Large intestine (tissue), 3 donors: ENCODE measurements at regions not wholly inside any gene's neighbourhood (a gene's known extent, or its start where the extent isn't known, plus 50 kb on each side); places are given as distances from the start of the nearest gene placed in this dataset.
A peak's percentile ranks its signal among the peaks of the same experiment; 100 is the strongest.

Experiments
- DNase-seq, 2 donors: peaks; one replicate each; pipeline versions ENCODE4 v3.0.0 to v3.0.0-alpha.2; 2013
- H3K27ac ChIP-seq: one replicate; pipeline ENCODE4 v1.5.1; 2013; ENCODE audit warnings: low read length
- H3K27me3 ChIP-seq: 2 replicates; pipeline ENCODE4 v1.6.1; 2013; ENCODE audit warnings: low read length; ENCODE audit not compliant: control insufficient read depth, insufficient read depth
- H3K36me3 ChIP-seq: 2 replicates; pipeline ENCODE4 v1.6.1; 2013; ENCODE audit warnings: low read length; ENCODE audit not compliant: control insufficient read depth, insufficient read depth
- H3K4me1 ChIP-seq: one replicate; pipeline ENCODE4 v1.6.1; 2013; ENCODE audit warnings: low read length; ENCODE audit not compliant: control insufficient read depth, insufficient read depth
- H3K4me3 ChIP-seq: one replicate; pipeline ENCODE4 v1.5.1; 2013; ENCODE audit warnings: low read length
- H3K9me3 ChIP-seq: one replicate; pipeline ENCODE4 v1.6.1; 2013; ENCODE audit warnings: mild to moderate bottlenecking, low read depth, low read length, moderate library complexity; ENCODE audit not compliant: control insufficient read depth
- WGBS: methylation state at CpG from one replicate; pipeline ENCODE4 v1.1.5; 2013; ENCODE audit warnings: low lambda C conversion rate; ENCODE audit not compliant: insufficient coverage; 5-methylcytosine and 5-hydroxymethylcytosine counted together

DNA sequence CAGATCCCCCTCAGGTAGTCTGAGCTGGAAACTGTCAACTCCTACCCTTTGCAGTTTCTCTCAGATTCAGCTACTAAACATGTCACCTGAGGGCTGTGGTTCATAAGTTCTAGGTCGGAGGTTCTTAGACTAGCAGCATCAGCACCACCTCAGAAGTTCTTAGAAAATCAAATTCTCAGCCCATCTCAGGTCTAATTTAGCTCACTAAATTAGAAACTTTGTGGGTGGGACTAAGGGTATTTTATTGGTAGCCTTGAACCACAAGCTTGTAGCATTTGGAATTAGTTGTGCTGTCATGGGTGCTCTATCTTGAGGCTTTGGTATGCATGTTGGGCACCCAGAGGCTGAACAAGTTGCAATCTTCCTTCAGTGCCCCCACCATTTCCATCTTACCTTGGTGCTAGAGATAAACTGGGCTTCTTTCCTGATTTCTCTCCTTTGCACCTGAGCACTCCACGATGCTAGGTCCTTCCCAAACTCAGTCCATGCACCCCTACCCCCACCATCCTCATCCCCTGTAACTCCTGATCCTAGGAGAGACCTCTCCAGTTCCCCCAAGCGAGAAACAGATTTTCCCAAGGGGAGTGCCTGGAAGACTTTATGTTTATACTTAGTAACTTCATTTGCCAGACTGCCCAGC, 54.2 kb downstream of the S1PR1 start:
- Histone ChIP-seq H3K36me3 (no peaks in the 10 kb centered on the region), H3K27ac (no peak overlapping the region), H3K4me3 (no peak overlapping the region), H3K27me3 (peaks cover 2% of the 10 kb centered on the region), H3K9me3 (no peaks in the 10 kb centered on the region), H3K4me1 (no peaks in the 10 kb centered on the region)
- no peak for DNase-seq
- WGBS = no CpG with 5 or more reads among the region's 3 CpGs

DNA sequence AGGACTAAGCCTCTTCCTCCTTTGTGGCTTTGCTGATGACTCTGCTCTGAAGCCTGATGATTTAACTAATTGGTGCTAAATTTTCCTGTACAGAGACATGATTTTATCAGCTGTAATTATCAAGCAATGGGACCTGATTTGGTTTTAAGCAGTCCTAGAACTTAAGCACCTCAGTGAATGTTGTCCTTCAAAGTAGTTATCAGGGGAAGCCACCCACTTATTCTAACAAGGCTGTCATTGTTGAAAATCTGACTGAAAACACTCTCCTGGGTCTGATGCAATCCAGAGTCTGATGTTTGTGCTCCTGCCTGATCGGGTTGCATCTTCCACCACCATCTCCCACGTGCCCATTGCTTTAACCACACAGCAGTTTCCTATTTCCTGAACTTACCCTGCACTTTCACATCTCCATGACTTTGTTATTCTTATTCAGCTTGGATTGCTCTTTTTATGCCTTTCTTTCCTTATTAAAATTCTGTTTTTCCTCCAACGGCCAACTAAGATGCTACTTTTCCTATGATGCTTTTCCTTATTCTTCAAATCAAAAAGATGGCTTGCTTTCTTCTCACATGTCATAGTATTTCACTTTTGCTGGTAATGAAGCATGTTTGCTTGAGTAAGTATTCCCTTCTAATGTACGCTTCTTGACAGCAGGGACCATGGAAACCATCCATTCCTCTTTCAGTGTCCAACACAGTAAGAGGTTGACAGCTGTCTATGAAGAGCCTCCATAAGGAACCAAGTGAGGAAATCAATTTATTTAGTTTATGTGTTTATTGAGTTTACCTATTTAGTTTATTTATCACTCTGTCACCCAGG, 55.0 kb downstream of the S1PR1 start:
- Histone ChIP-seq H3K9me3 (no peaks in the 10 kb centered on the region), H3K36me3 (no peaks in the 10 kb centered on the region), H3K27ac (no peak overlapping the region), H3K4me3 (no peak overlapping the region), H3K27me3 (peaks cover 2% of the 10 kb centered on the region), H3K4me1 (no peaks in the 10 kb centered on the region)
- peak in 1 of 2 donors; percentile 17 for DNase-seq
- WGBS = 75% methylated on average over 1 of the region's 4 CpGs

DNA sequence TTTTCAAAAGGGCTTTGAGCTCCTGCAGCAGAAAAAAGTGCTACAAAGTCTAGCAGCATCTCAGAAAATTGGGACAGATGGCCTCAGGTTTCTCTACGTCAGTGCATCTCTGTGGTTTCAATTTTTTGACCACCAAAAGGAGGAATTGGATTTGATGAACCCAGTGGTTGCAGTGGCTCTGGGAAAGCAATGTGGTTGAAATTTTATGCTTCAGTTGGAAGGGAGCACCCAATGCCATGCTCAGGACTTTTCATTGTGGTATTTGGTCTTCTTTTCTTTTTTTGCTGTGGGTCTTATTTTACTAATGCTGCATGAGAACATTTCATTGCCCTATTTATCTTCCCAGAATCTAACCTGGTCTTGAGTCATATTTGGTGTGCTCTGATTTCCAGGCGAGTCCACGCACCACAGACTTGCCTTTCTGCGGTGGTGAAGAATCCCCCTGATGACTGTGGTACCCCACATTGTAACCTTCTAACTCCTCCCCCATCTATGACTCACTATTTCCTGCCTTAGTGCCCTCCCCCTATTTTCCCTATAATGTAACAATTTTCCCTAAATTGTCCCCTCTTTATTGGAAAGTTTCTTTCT, 56.7 kb downstream of the S1PR1 start:
- Histone ChIP-seq H3K27me3 (peaks cover 5% of the 10 kb centered on the region), H3K9me3 (no peaks in the 10 kb centered on the region), H3K4me1 (no peaks in the 10 kb centered on the region), H3K36me3 (no peaks in the 10 kb centered on the region), H3K27ac (no peak overlapping the region), H3K4me3 (no peak overlapping the region)
- WGBS = no CpG with 5 or more reads among the region's 4 CpGs
- no peak for DNase-seq

DNA sequence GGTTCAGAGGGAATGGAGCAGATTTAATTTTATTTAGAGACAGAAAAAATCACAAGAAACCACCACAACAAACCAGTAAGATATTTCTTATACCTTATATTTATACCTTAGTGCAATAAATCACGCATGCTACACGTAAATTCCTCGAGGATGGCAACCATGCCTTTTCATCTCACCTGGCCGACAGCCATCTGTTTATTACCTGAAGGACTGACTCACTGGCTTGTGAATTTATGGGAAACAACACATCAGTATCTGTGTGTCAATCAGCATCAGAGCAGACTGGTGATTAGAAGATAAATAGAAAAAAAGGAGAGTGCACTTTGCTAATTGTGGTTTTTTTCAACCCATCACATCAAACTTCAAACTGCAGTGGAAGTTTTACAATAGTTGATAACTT, 58.4 kb downstream of the S1PR1 start:
- Histone ChIP-seq H3K4me3 (no peak overlapping the region), H3K27ac (no peak overlapping the region), H3K27me3 (peaks cover 5% of the 10 kb centered on the region), H3K9me3 (no peaks in the 10 kb centered on the region), H3K36me3 (no peaks in the 10 kb centered on the region), H3K4me1 (no peaks in the 10 kb centered on the region)
- no peak for DNase-seq
- 10% methylated on average over 2 of the region's 4 CpGs for WGBS

DNA sequence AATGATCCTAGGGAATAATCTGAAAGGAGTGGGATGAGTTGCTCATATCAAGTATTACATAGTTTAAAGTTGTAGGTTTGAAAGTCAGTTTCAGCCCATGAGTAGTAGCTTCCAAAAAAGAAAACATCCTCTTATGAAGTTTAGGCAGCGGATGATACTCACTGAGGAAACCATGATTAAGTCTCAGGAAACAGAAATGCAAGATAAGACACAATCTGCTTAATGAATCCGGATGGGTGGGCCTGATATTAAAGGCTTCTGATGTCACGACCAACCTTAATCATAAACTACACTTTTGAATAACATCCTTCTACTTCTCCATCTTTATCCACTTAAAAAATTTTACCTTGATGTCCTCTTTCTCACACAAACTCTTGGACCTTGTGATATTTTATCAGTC, 61.8 kb downstream of the S1PR1 start:
- no CpG with 5 or more reads among the region's 3 CpGs for WGBS
- Histone ChIP-seq H3K36me3 (no peaks in the 10 kb centered on the region), H3K4me1 (no peaks in the 10 kb centered on the region), H3K27ac (no peak overlapping the region), H3K4me3 (no peak overlapping the region), H3K27me3 (peaks cover 5% of the 10 kb centered on the region), H3K9me3 (no peaks in the 10 kb centered on the region)
- DNase-seq = no peak

DNA sequence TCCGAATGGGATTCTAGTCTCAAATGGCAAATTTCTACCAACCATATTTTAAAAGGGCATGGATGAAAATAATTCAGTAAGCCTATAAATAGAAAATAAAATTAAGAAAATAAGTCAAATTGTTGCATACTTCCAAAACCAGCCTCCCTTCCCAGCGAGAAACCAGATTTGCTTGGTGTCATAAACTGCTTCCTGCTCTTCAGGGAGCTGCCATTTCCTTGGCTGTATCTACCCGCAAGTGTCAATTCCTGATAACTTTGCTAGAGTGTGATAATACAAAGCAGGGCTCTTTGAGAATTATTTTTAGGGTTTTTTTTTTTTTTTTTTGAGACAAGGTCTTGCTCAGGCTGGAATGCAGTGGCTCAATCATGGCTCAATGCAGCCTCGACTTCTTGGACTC, 62.3 kb downstream of the S1PR1 start:
- Histone ChIP-seq H3K4me3 (no peak overlapping the region), H3K27me3 (peaks cover 9% of the 10 kb centered on the region), H3K27ac (no peak overlapping the region), H3K36me3 (no peaks in the 10 kb centered on the region), H3K4me1 (no peaks in the 10 kb centered on the region), H3K9me3 (no peaks in the 10 kb centered on the region)
- no CpG with 5 or more reads among the region's 4 CpGs for WGBS
- DNase-seq = no peak

DNA sequence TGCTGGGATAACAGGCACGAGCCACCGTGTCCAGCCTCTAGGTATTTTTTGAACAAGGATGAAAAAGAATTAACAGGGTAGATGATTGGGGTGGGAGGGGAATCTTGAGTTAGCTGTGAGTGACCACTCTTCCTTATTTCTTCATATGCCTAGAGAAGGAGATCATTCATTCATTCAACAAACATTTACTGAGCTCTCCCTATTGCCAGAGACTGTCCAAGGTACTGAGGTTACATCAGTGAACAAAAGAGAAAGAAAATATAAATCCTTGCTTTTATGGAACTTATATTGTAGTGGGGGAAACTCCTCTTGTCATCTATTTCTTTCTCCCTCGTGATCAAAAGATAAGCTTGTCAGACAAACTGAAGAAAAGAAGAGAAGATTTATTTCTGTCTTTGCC, 62.9 kb downstream of the S1PR1 start:
- Histone ChIP-seq H3K27me3 (peaks cover 11% of the 10 kb centered on the region), H3K4me1 (no peaks in the 10 kb centered on the region), H3K36me3 (no peaks in the 10 kb centered on the region), H3K9me3 (no peaks in the 10 kb centered on the region), H3K4me3 (no peak overlapping the region), H3K27ac (no peak overlapping the region)
- no peak for DNase-seq
- WGBS = 33% methylated on average over 1 of the region's 3 CpGs

DNA sequence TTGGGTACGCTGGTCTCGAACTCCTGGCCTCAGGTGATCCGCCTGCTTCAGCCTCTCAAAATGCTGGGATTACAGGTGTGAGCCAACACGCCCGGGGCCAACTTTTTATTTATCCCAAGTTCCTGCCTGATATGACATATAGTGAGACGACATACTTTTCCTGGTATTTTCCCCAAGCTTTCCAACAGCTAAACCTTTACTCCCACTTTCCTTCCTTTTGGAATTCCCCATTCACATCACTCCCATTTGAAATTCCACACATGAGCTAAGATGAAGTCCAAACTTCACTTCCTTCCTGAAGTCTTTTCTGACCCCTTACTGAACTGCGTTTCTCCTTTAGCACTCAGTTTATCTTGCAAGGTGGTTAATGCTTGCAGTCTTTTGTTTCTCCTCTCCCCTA, 64.1 kb downstream of the S1PR1 start:
- no peaks in the 10 kb centered on the region for H3K4me1 ChIP-seq
- WGBS = 67% methylated on average over 1 of the region's 7 CpGs
- H3K27ac ChIP-seq = no peak overlapping the region
- H3K4me3 ChIP-seq = no peak overlapping the region
- no peaks in the 10 kb centered on the region for H3K9me3 ChIP-seq
- no peak for DNase-seq
- peaks cover 10% of the 10 kb centered on the region for H3K27me3 ChIP-seq
- no peaks in the 10 kb centered on the region for H3K36me3 ChIP-seq

DNA sequence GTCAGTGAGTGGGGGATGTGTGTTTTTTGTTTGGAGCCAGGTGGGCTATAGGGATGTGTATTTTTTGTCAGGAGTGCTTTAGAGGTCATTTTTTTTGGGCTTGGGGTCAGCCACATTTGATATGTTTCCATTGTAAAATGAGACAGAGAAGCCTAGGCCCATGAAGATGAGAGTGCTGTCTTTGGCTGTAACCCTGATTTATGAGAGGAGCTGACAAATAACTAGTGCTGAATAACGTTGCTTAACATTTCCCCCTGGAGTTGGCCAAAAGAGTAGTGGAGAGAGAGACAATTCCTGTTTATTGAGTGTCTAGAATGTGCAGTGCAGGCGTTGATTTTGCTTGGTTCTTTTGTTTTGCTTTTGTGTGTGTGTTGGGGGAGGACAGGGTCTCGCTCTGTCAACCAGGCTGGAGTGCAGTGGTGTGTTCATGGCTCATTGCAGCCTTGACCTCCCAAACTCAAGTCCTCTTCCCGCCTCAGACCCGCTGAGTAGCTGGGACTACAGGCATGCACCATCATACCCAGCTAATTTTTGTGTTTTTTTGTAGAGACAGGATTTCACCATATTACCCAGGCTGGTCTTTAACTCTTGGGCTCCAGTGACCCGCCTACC, 64.7 kb downstream of the S1PR1 start:
- WGBS = no CpG with 5 or more reads among the region's 6 CpGs
- Histone ChIP-seq H3K4me3 (no peak overlapping the region), H3K9me3 (no peaks in the 10 kb centered on the region), H3K27me3 (peaks cover 10% of the 10 kb centered on the region), H3K27ac (no peak overlapping the region), H3K4me1 (no peaks in the 10 kb centered on the region), H3K36me3 (no peaks in the 10 kb centered on the region)
- no peak for DNase-seq

DNA sequence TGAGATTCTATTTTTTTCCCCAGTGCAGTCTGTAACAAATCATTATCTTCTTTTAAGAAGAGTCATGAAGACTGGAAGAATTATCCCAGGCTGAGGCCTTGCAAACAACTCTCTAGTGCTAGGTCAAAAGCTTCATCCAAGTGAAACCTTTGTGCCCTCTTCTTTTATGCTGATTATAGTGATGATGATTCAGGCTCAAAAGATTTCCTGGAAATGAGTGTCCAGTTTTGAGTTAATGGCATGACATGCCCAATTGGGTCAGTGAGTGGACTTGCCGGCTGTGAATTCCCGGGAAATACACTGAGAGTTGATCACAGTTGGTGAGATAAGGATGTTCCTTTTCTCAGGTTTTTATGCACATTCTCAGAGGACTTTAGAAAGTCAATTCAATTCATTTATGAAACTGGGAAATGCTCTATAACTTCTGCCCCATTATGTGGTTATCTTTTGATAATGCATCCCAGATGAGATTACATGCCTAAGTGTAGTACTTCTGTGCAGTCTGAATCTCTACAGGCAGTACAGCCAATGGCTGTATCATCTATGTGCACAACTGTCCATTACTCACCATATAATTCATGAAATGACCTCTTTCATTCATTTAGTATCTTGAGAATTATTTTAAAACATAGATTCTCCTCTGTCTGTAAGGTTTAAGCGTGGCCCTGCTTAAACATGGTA, 66.2 kb downstream of the S1PR1 start:
- no CpG with 5 or more reads among the region's 3 CpGs for WGBS
- Histone ChIP-seq H3K27me3 (peaks cover 8% of the 10 kb centered on the region), H3K4me1 (no peaks in the 10 kb centered on the region), H3K4me3 (no peak overlapping the region), H3K9me3 (no peaks in the 10 kb centered on the region), H3K27ac (no peak overlapping the region), H3K36me3 (no peaks in the 10 kb centered on the region)
- DNase-seq = no peak
